Left lung (tissue), 4 donors: ENCODE measurements at regions not wholly inside any gene's neighbourhood (a gene's known extent, or its start where the extent isn't known, plus 50 kb on each side); places are given as distances from the start of the nearest gene placed in this dataset.
A peak's percentile ranks its signal among the peaks of the same experiment; 100 is the strongest.

Experiments
- ATAC-seq: fragments of 200-7000 bp; cut with Tn5 transposase; one replicate; pipeline ENCODE4 v1.9.1; 2020; ENCODE audit warnings: moderate library complexity
- DNase-seq, 4 donors: peaks; one replicate each; pipeline ENCODE4 v3.0.0-alpha.2; 2013 to 2020
- H3K27ac ChIP-seq, 2 donors: fragments of 200-600 bp; sonication (generic) in 1 of 2; one replicate each; pipeline versions ENCODE4 v1.5.0 to v1.8.0; 2020 to 2021
- H3K27me3 ChIP-seq, 2 donors: fragments of 200-600 bp; sonication (generic) in 1 of 2; one replicate each; pipeline versions ENCODE4 v1.5.0 to v1.8.0; 2020 to 2021
- H3K36me3 ChIP-seq, 2 donors: fragments of 200-600 bp; sonication (generic) in 1 of 2; one replicate each; pipeline versions ENCODE4 v1.5.0 to v1.8.0; 2020 to 2021
- H3K4me1 ChIP-seq, 2 donors: fragments of 200-600 bp; one replicate each; pipeline ENCODE4 v1.8.0; 2021
- H3K4me3 ChIP-seq, 2 donors: fragments of 200-600 bp; sonication (generic) in 1 of 2; one replicate each; pipeline versions ENCODE4 v1.5.0 to v1.8.0; 2020 to 2021; ENCODE audit warnings: mild to moderate bottlenecking in 1 of 2
- H3K9me3 ChIP-seq, 2 donors: fragments of 200-600 bp; sonication (generic) in 1 of 2; one replicate each; pipeline versions ENCODE4 v1.5.0 to v1.8.0; 2020 to 2021
- intact Hi-C, 2 donors: fragments of 100-400 bp; cut with DNase I; formaldehyde crosslinking; loops; one replicate each; pipeline versions ENCODE4 v1.11.2 to v1.14.2; 2022
- TF ChIP-seq, protein P1 (sequence below), 2 donors: fragments of 200-600 bp; sonication (generic) in 1 of 2; IDR thresholded peaks; one replicate each; pipeline versions ENCODE4 v1.5.0 to v1.8.0; 2021; ENCODE audit warnings: antibody characterized with exemption in 2 of 2
- donor health status: DM: no; HTN: yes; CAD: no.
- donor health status: DM: no; HTN: no; CAD: no.

- no peaks in the 10 kb centered on the region for H3K36me3 ChIP-seq
- DNase-seq: peak in 1 of 4 donors; percentile 21
- no peaks in the 10 kb centered on the region for H3K27me3 ChIP-seq
- no peaks in the 10 kb centered on the region for H3K9me3 ChIP-seq
- H3K27ac ChIP-seq: no peak overlapping the region
- TF ChIP-seq, protein P1, sequence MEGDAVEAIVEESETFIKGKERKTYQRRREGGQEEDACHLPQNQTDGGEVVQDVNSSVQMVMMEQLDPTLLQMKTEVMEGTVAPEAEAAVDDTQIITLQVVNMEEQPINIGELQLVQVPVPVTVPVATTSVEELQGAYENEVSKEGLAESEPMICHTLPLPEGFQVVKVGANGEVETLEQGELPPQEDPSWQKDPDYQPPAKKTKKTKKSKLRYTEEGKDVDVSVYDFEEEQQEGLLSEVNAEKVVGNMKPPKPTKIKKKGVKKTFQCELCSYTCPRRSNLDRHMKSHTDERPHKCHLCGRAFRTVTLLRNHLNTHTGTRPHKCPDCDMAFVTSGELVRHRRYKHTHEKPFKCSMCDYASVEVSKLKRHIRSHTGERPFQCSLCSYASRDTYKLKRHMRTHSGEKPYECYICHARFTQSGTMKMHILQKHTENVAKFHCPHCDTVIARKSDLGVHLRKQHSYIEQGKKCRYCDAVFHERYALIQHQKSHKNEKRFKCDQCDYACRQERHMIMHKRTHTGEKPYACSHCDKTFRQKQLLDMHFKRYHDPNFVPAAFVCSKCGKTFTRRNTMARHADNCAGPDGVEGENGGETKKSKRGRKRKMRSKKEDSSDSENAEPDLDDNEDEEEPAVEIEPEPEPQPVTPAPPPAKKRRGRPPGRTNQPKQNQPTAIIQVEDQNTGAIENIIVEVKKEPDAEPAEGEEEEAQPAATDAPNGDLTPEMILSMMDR (IDR thresholded peaks at IDR 0.05): no peak
- ATAC-seq: peak; percentile 79
- no peaks in the 10 kb centered on the region for H3K4me1 ChIP-seq
- no peak overlapping the region for H3K4me3 ChIP-seq
- intact Hi-C loops: no loop called here
These were observed 435.3 kb upstream of the HTR2A start for GRCh38 chr13:47332149-47332548.

- DNase-seq: no peak
- intact Hi-C loops: no loop called here
- TF ChIP-seq, protein P1 (IDR thresholded peaks at IDR 0.05): no peak
- H3K27ac ChIP-seq: no peak overlapping the region
- H3K4me3 ChIP-seq: no peak overlapping the region
- H3K4me1 ChIP-seq: no peaks in the 10 kb centered on the region
- H3K36me3 ChIP-seq: no peaks in the 10 kb centered on the region
- no peaks in the 10 kb centered on the region for H3K9me3 ChIP-seq
- no peak for ATAC-seq
- no peaks in the 10 kb centered on the region for H3K27me3 ChIP-seq
These were observed 433.2 kb upstream of the HTR2A start for GRCh38 chr13:47330031-47330430.

GRCh38 chr13:47327861-47328260, 431.0 kb upstream of the HTR2A start:
- ATAC-seq (no peak), DNase-seq (no peak)
- Histone ChIP-seq H3K4me3 (no peak overlapping the region), H3K9me3 (no peaks in the 10 kb centered on the region), H3K27me3 (no peaks in the 10 kb centered on the region), H3K27ac (no peak overlapping the region), H3K4me1 (no peaks in the 10 kb centered on the region), H3K36me3 (no peaks in the 10 kb centered on the region)
- intact Hi-C loops: no loop called here
- TF ChIP-seq, protein P1 (IDR thresholded peaks at IDR 0.05): no peak

DNA sequence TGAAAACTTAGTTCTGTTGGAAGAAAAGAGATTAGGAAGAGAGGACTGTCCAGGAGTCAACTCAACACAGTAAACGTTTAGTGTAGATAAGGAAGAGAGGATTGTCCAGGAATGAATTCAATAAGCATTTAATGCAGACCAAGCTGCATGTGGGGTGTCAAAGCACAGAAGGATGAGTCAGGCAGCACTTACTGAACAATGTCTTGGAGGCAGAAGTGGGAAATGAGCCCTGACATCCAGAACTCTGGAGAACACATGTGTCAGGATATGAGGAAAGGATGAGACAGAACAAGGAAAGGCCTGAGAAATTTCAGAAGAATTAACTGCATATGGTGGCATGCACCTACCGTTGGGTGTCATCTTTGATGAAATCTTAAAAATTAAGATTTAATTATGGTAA, 429.2 kb upstream of the HTR2A start:
- no peak for ATAC-seq
- intact Hi-C loops: no loop called here
- no peaks in the 10 kb centered on the region for H3K27me3 ChIP-seq
- no peaks in the 10 kb centered on the region for H3K36me3 ChIP-seq
- no peak for DNase-seq
- no peak overlapping the region for H3K27ac ChIP-seq
- H3K4me3 ChIP-seq: no peak overlapping the region
- H3K9me3 ChIP-seq: no peaks in the 10 kb centered on the region
- TF ChIP-seq, protein P1 (IDR thresholded peaks at IDR 0.05): no peak
- no peaks in the 10 kb centered on the region for H3K4me1 ChIP-seq

GRCh38 chr13:47317356-47317755, 420.5 kb upstream of the HTR2A start:
- no peak overlapping the region for H3K4me3 ChIP-seq
- H3K9me3 ChIP-seq: no peaks in the 10 kb centered on the region
- no peaks in the 10 kb centered on the region for H3K36me3 ChIP-seq
- no peaks in the 10 kb centered on the region for H3K27me3 ChIP-seq
- no peak overlapping the region for H3K27ac ChIP-seq
- TF ChIP-seq, protein P1 (IDR thresholded peaks at IDR 0.05): no peak
- no peaks in the 10 kb centered on the region for H3K4me1 ChIP-seq
- no peak for ATAC-seq
- intact Hi-C loops: no loop called here
- DNase-seq: no peak
